HG03558 (cell line): ENCODE measurements at regions not wholly inside any gene's neighbourhood (a gene's known extent, or its start where the extent isn't known, plus 50 kb on each side); places are given as distances from the start of the nearest gene placed in this dataset.

Source experiments
- ATAC-seq: cut with Tn5 transposase; IDR thresholded peaks from one replicate; pipeline ENCODE4 v1.9.1; 2021; ENCODE audit warnings: moderate number of reproducible peaks; ENCODE audit not compliant: unreplicated experiment; ENCODE audit errors: extremely low read depth

- no peak for ATAC-seq
Observed at GRCh38 chr2:196248467-196249094, 77.2 kb upstream of the STK17B start.

- no peak for ATAC-seq
Observed at GRCh38 chr2:196249171-196249570, 77.8 kb upstream of the STK17B start.

GRCh38 chr2:196249860-196250259 is 78.5 kb upstream of the STK17B start:
- ATAC-seq: peak; percentile 81

GRCh38 chr2:196251132-196251531 is 79.8 kb upstream of the STK17B start:
- no peak for ATAC-seq

- ATAC-seq: no peak
Observed at GRCh38 chr2:196252408-196253115, 81.2 kb upstream of the STK17B start.

- no peak for ATAC-seq
Observed at GRCh38 chr2:196253116-196253480, 81.7 kb upstream of the STK17B start.

- no peak for ATAC-seq
Observed at GRCh38 chr2:196256585-196256984, 85.2 kb upstream of the STK17B start.

- no peak for ATAC-seq
Observed at GRCh38 chr2:196257086-196257485, 85.7 kb upstream of the STK17B start.

- ATAC-seq: no peak
Observed at GRCh38 chr2:196258407-196258806, 87.0 kb upstream of the STK17B start.

GRCh38 chr2:196259507-196260481 is 88.4 kb upstream of the STK17B start:
- ATAC-seq: no peak

GRCh38 chr2:196260546-196260945 is 89.2 kb upstream of the STK17B start:
- ATAC-seq: no peak

GRCh38 chr2:196262606-196263005 is 91.2 kb upstream of the STK17B start:
- ATAC-seq: no peak

GRCh38 chr2:196263181-196263747 is 91.9 kb upstream of the STK17B start:
- peak; percentile 83 for ATAC-seq

- ATAC-seq: no peak
Observed at GRCh38 chr2:196266351-196266750, 95.0 kb upstream of the STK17B start.

GRCh38 chr2:196266855-196267254 is 95.5 kb upstream of the STK17B start:
- ATAC-seq: no peak

GRCh38 chr2:196268025-196268424 is 96.6 kb upstream of the STK17B start:
- no peak for ATAC-seq

GRCh38 chr2:196268538-196269338 is 97.4 kb upstream of the STK17B start:
- no peak for ATAC-seq

- ATAC-seq: no peak
Observed at GRCh38 chr2:196271795-196272194, 100.4 kb upstream of the STK17B start.

- ATAC-seq: peak; percentile 38
Observed at GRCh38 chr2:196274387-196274809, 103.0 kb upstream of the STK17B start.
